Right lung (tissue), 2 donors: ENCODE measurements at regions not wholly inside any gene's neighbourhood (a gene's known extent, or its start where the extent isn't known, plus 50 kb on each side); places are given as distances from the start of the nearest gene placed in this dataset.

Experiments used
- DNase-seq, 2 donors: peaks; one replicate each; pipeline ENCODE4 v3.0.0-alpha.2; 2013

GRCh38 chr6:40194447-40195170 lies 260.3 kb upstream of the MOCS1 start:
- DNase-seq, result no peak

- no peak for DNase-seq
Measured at GRCh38 chr6:40192516-40192915, 258.3 kb upstream of the MOCS1 start.

- no peak for DNase-seq
Measured at GRCh38 chr6:40188931-40189330, 254.7 kb upstream of the MOCS1 start.

GRCh38 chr6:40187535-40188144 lies 253.4 kb upstream of the MOCS1 start:
- no peak for DNase-seq

- DNase-seq, result no peak
Measured at GRCh38 chr6:40185486-40185885, 251.2 kb upstream of the MOCS1 start.

- no peak for DNase-seq
Measured at GRCh38 chr6:40183902-40184301, 249.6 kb upstream of the MOCS1 start.

- DNase-seq, result no peak
Measured at GRCh38 chr6:40181367-40181766, 247.1 kb upstream of the MOCS1 start.

GRCh38 chr6:40180271-40180670 lies 246.0 kb upstream of the MOCS1 start:
- DNase-seq, result no peak

- DNase-seq, result no peak
Measured at GRCh38 chr6:40179496-40179895, 245.2 kb upstream of the MOCS1 start.

GRCh38 chr6:40177598-40177997 lies 243.3 kb upstream of the MOCS1 start:
- DNase-seq, result no peak

- DNase-seq, result no peak
Measured at GRCh38 chr6:40176152-40176551, 241.9 kb upstream of the MOCS1 start.

GRCh38 chr6:40172272-40172671 lies 238.0 kb upstream of the MOCS1 start:
- DNase-seq, result no peak

- no peak for DNase-seq
Measured at GRCh38 chr6:40171343-40171742, 237.1 kb upstream of the MOCS1 start.

GRCh38 chr6:40170856-40171255 lies 236.6 kb upstream of the MOCS1 start:
- DNase-seq, result no peak

GRCh38 chr6:40169878-40170277 lies 235.6 kb upstream of the MOCS1 start:
- no peak for DNase-seq

GRCh38 chr6:40166963-40167362 lies 232.7 kb upstream of the MOCS1 start:
- no peak for DNase-seq

- no peak for DNase-seq
Measured at GRCh38 chr6:40165036-40165709, 230.9 kb upstream of the MOCS1 start.

GRCh38 chr6:40164345-40164755 lies 230.1 kb upstream of the MOCS1 start:
- no peak for DNase-seq

- no peak for DNase-seq
Measured at GRCh38 chr6:40163924-40164323, 229.7 kb upstream of the MOCS1 start.

GRCh38 chr6:40162074-40162473 lies 227.8 kb upstream of the MOCS1 start:
- no peak for DNase-seq

- no peak for DNase-seq
Measured at GRCh38 chr6:40160826-40161225, 226.6 kb upstream of the MOCS1 start.

GRCh38 chr6:40159865-40160264 lies 225.6 kb upstream of the MOCS1 start:
- DNase-seq, result no peak
